GM12878 (cell line): ENCODE measurements at regions not wholly inside any gene's neighbourhood (a gene's known extent, or its start where the extent isn't known, plus 50 kb on each side); places are given as distances from the start of the nearest gene placed in this dataset.

Experiments used
- ATAC-seq: fragments of 200-7000 bp; cut with Tn5 transposase; 3 replicates; pipeline ENCODE4 v1.9.1; 2020; ENCODE audit warnings: mild to moderate bottlenecking, moderate library complexity
- BruUV-seq: library from RNA; stranded (reverse); fragments of 400-500 nt; replicated peaks from 2 replicates; lab custom pipeline; 2021; lab: Mats Ljungman, UMichigan
- CTCF ChIA-PET: fragments of 300-600 bp; sonication (Branson Sonifier 250); formaldehyde crosslinking; extraction: SDS; loops from one replicate; lab custom pipeline; 2021; ENCODE audit warnings: inconsistent platforms; lab: Yijun Ruan, JAX
- POLR2A ChIA-PET: fragments of 350-600 bp; formaldehyde crosslinking; extraction: SDS; loops from one replicate; lab custom pipeline; 2021; ENCODE audit warnings: inconsistent platforms; lab: Charles Lee
- RAD21 ChIA-PET: fragments of 300-600 bp; sonication (Branson Sonifier 250); formaldehyde crosslinking; loops from one replicate; lab custom pipeline; 2023; ENCODE audit warnings: antibody characterized with exemption; ENCODE audit not compliant: unreplicated experiment; lab: Charles Lee
- SMC1A ChIA-PET: fragments of 300-600 bp; sonication (Branson Sonifier 250); formaldehyde crosslinking; loops from one replicate; lab custom pipeline; 2023; ENCODE audit not compliant: unreplicated experiment, uncharacterized antibody; lab: Charles Lee
- DNase-seq: peaks from one replicate; pipeline ENCODE4 v3.0.0-alpha.2; 2011; ENCODE audit warnings: low read depth, low spot score
- FAIRE-seq: peaks from 3 replicates; lab custom pipeline; 2011; peaks lifted over from hg19 to GRCh38; lab: Jason Lieb, UNC
- H2AFZ ChIP-seq: 2 replicates; pipeline ENCODE4 v1.6.0; 2011; ENCODE audit warnings: low read depth, low read length, control low read depth; ENCODE audit not compliant: control insufficient read depth
- H3K27ac ChIP-seq: 2 replicates; pipeline ENCODE4 v1.5.1; 2011; ENCODE audit warnings: control low read depth; ENCODE audit not compliant: control insufficient read depth, insufficient read depth
- H3K27me3 ChIP-seq, 2 experiments: replicated peaks in 1 of 2; 2 replicates each; pipeline versions ENCODE4 v1.6.0 to v1.6.1; 2011; ENCODE audit warnings: low read length in 1 of 2; ENCODE audit not compliant: control insufficient read depth in 2 of 2, insufficient read depth in 2 of 2
- H3K36me3 ChIP-seq, 2 experiments: 2 replicates each; pipeline ENCODE4 v1.5.1; 2011; ENCODE audit warnings: low read length in 1 of 2; ENCODE audit not compliant: control insufficient read depth in 2 of 2, insufficient read depth in 2 of 2
- H3K4me1 ChIP-seq: 2 replicates; pipeline ENCODE4 v1.6.1; 2011; ENCODE audit warnings: mild to moderate bottlenecking, low read length, moderate library complexity, mixed read lengths; ENCODE audit not compliant: control insufficient read depth, insufficient read depth
- H3K4me2 ChIP-seq: 2 replicates; pipeline ENCODE4 v1.6.0; 2011; ENCODE audit warnings: control low read depth; ENCODE audit not compliant: control insufficient read depth, insufficient read depth
- H3K4me3 ChIP-seq: fragments of 200-600 bp; sonication (generic); 2 replicates; pipeline ENCODE4 v1.5.1; 2016
- H3K79me2 ChIP-seq: 2 replicates; pipeline ENCODE4 v1.6.0; 2011; ENCODE audit warnings: low read length; ENCODE audit not compliant: control insufficient read depth, insufficient read depth
- H3K9ac ChIP-seq: 2 replicates; pipeline ENCODE4 v1.8.0; 2011; ENCODE audit warnings: low read length, control low read depth, mixed read lengths; ENCODE audit not compliant: control insufficient read depth, insufficient read depth
- H3K9me3 ChIP-seq: replicated peaks from 3 replicates; pipeline ENCODE4 v1.5.1; 2011; ENCODE audit warnings: mild to moderate bottlenecking, low read length; ENCODE audit not compliant: control insufficient read depth, insufficient read depth
- H4K20me1 ChIP-seq: 2 replicates; pipeline ENCODE4 v1.6.0; 2011; ENCODE audit not compliant: control insufficient read depth, insufficient read depth
- BHLHE40 ChIP-seq, 2 experiments: fragments of 450-650 bp in 1 of 2; IDR thresholded peaks; 2 replicates each; pipeline ENCODE4 v1.6.1; 2011 to 2017; ENCODE audit warnings: low read depth in 2 of 2, borderline replicate concordance in 1 of 2, improper control_type of control experiment in 1 of 2, low read length in 1 of 2, mild to moderate bottlenecking in 1 of 2
- ELK1 ChIP-seq: IDR thresholded peaks from 2 replicates; pipeline ENCODE4 v1.6.1; 2012; ENCODE audit warnings: low read depth, low read length, improper control_type of control experiment
- FOXK2 ChIP-seq: fragments of 450-650 bp; IDR thresholded peaks from 2 replicates; pipeline ENCODE4 v1.6.1; 2017; ENCODE audit warnings: mild to moderate bottlenecking, moderate library complexity
- IRF5 ChIP-seq: fragments of 450-650 bp; IDR thresholded peaks from 2 replicates; pipeline ENCODE4 v1.6.1; 2017; ENCODE audit warnings: borderline replicate concordance
- MEF2B ChIP-seq: fragments of 450-650 bp; IDR thresholded peaks from 2 replicates; pipeline ENCODE4 v1.6.1; 2018; ENCODE audit warnings: mild to moderate bottlenecking, moderate library complexity; ENCODE audit not compliant: partially characterized antibody, poor library complexity, severe bottlenecking
- NFIC ChIP-seq: IDR thresholded peaks from 2 replicates; pipeline ENCODE4 v1.6.1; 2012; ENCODE audit warnings: low read depth, mild to moderate bottlenecking, inconsistent platforms, low read length, moderate library complexity
- SIX5 ChIP-seq: IDR thresholded peaks from 2 replicates; pipeline ENCODE4 v1.6.1; 2011; ENCODE audit warnings: mild to moderate bottlenecking, low read depth, low read length, moderate library complexity; ENCODE audit not compliant: severe bottlenecking
- SMAD5 ChIP-seq: IDR thresholded peaks from 2 replicates; pipeline ENCODE4 v1.6.1; 2016; ENCODE audit warnings: antibody characterized with exemption, low read depth
- SRF ChIP-seq, 2 experiments: IDR thresholded peaks; 2 replicates each; pipeline ENCODE4 v1.6.1; 2011; ENCODE audit warnings: low read depth in 2 of 2, low read length in 2 of 2, mild to moderate bottlenecking in 1 of 2, moderate library complexity in 1 of 2
- WRNIP1 ChIP-seq: IDR thresholded peaks from 2 replicates; pipeline ENCODE4 v1.6.1; 2011; ENCODE audit warnings: low read depth, low read length, improper control_type of control experiment, borderline replicate concordance
- YY1 ChIP-seq: IDR thresholded peaks from 2 replicates; pipeline ENCODE4 v1.6.1; 2011; ENCODE audit warnings: low read depth, mild to moderate bottlenecking, low read length
- ZNF24 ChIP-seq: fragments of 450-650 bp; IDR thresholded peaks from 2 replicates; pipeline ENCODE4 v1.6.1; 2017; ENCODE audit warnings: antibody characterized with exemption, mild to moderate bottlenecking
- WGBS: methylation state at CpG from one replicate; pipeline ENCODE4 v1.1.6; 2016; ENCODE audit warnings: low lambda C conversion rate; ENCODE audit not compliant: insufficient replicate concordance, insufficient coverage; ENCODE audit errors: missing lambda C conversion rate; 5-methylcytosine and 5-hydroxymethylcytosine counted together
- in situ Hi-C: fragments of 300-500 bp; cut with MboI; formaldehyde crosslinking; loops from 9 replicates; pipeline ENCODE4 v1.14.3; 2018; ENCODE audit warnings: mixed read lengths
- intact Hi-C: fragments of 100-400 bp; cut with micrococcal nuclease; formaldehyde crosslinking; loops from one replicate; pipeline ENCODE4 v1.14.2; 2022; ENCODE audit not compliant: unreplicated experiment
- TF ChIP-seq, protein P1 (sequence below): fragments of 450-650 bp; IDR thresholded peaks from 2 replicates; pipeline ENCODE4 v1.6.1; 2017; ENCODE audit warnings: mild to moderate bottlenecking

DNA sequence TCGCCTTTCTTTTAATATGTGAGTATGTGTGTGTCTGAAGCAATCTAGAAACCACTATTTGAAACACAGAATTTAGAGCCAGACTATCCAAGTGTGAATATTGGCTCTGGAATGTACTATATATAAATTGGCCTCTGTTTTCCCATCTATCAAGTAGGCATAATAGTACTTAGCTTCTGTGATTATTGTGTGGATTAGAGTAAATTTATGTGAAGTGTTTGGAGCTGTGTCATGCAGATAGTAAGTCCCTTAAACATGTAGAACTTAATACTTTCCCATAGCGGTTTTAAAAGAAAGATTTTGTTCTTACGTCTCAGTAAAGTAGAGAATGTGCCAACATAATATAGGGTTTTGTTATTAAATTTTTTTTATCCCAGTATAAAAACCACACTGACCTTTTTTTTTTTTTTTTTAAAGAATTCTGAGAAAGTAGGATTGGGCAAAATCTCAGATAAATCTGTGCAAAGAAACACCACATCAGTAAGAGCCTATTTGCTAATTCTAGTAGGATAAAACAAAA is 432.3 kb downstream of the RFC3 start:
- Histone ChIP-seq H3K27me3 (no peaks in the 10 kb centered on the region), H2AFZ (no peak overlapping the region), H3K9ac (no peak overlapping the region), H3K27ac (no peak overlapping the region), H3K4me1 (no peaks in the 10 kb centered on the region), H4K20me1 (no peaks in the 10 kb centered on the region), H3K9me3 (no peaks in the 10 kb centered on the region), H3K4me2 (no peak overlapping the region)
- intact Hi-C loops (no loop called here), in situ Hi-C loops (no loop called here)
- WGBS, result 43% methylated on average over 3 of the region's 3 CpGs
- FAIRE-seq (no peak), DNase-seq (no peak), ATAC-seq (no peak)
- ChIA-PET SMC1A (interaction anchor here (0.6 kb wide), 1 partner anchor 374 kb away, joined by 3 read pairs; no protein-coding TSS in a partner anchor), POLR2A (interaction anchor here (0.6 kb wide), 1 partner anchor 1908 kb away, joined by 3 read pairs; no protein-coding TSS in a partner anchor), CTCF (no interaction called here)
- no TSS peak for BruUV-seq
- TF ChIP-seq NFIC (no peak), WRNIP1 (no peak), ZNF24 (no peak), SRF (IDR thresholded peaks at IDR 0.05; ENCODE audit: low read depth in 2 of 2, low read length in 2 of 2) (no peak), SMAD5 (no peak), SIX5 (no peak), FOXK2 (no peak), YY1 (no peak), BHLHE40 (IDR thresholded peaks at IDR 0.05; ENCODE audit: borderline replicate concordance in 1 of 2, low read depth in 2 of 2, low read length in 1 of 2) (no peak), ELK1 (no peak), MEF2B (no peak), IRF5 (no peak)
- TF ChIP-seq, protein P1, sequence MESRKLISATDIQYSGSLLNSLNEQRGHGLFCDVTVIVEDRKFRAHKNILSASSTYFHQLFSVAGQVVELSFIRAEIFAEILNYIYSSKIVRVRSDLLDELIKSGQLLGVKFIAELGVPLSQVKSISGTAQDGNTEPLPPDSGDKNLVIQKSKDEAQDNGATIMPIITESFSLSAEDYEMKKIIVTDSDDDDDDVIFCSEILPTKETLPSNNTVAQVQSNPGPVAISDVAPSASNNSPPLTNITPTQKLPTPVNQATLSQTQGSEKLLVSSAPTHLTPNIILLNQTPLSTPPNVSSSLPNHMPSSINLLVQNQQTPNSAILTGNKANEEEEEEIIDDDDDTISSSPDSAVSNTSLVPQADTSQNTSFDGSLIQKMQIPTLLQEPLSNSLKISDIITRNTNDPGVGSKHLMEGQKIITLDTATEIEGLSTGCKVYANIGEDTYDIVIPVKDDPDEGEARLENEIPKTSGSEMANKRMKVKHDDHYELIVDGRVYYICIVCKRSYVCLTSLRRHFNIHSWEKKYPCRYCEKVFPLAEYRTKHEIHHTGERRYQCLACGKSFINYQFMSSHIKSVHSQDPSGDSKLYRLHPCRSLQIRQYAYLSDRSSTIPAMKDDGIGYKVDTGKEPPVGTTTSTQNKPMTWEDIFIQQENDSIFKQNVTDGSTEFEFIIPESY, result no peak
- TF ChIP-seq, all 136 proteins: peak for 0
- no peak overlapping the region for H3K4me3 ChIP-seq
- H3K79me2 ChIP-seq, result no peaks in the 10 kb centered on the region
- no peaks in the 10 kb centered on the region for H3K36me3 ChIP-seq
- RAD21 ChIA-PET, result no interaction called here
